ENCODE measurements at regions not wholly inside any gene's neighbourhood (a gene's known extent, or its start where the extent isn't known, plus 50 kb on each side); places are given as distances from the start of the nearest gene placed in this dataset.

DNA sequence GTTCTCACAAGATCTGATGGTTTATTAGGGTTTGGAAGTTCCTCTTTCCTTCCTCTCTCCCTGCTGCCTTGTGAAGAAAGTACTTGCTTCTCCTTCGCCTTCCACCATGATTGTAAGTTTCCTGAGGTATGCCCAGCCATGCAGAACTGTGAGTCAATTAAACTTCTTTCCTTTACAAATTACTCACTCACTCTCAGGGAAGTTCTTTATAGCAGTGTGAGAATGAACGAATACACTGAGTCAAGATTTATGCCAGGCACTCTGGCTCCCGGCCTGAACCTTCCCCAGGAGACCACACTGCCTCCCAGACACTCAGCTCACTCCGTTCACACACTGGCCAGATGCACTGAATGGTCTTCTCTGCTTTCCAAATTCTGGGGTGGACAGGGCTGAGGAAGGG lies 308.3 kb upstream of the AJAP1 start:
- CTCF ChIA-PET, result no interaction called here

DNA sequence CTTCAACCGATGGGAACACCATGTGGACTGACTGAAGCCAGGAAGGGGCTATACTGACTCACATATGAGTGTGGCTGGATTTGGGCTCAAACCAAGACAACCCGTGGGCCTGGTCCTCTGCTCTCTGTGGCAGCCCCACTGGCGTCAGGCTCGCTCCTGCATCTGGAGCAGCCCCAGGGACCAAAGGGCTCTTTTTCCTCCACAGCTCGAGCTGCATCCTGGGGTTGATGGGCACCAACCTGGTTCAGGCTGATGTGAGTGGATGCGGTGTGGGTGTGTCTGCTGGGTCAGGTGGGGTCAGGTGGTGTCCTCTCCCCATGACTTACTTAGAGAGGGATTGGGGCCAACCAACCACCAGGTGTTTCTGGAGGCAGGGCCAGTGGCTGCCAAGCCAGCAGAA lies 303.0 kb upstream of the AJAP1 start:
- Histone ChIP-seq H3K4me1 (ENCODE audit: control insufficient read depth, insufficient read depth, low read length) (no peaks in the 10 kb centered on the region), H3K36me3 (ENCODE audit: control insufficient read depth, insufficient read depth, low read length) (no peaks in the 10 kb centered on the region), H3K27ac (ENCODE audit: low read length) (no peak overlapping the region), H3K4me3 (ENCODE audit: low read depth in 2 of 2, low read length in 2 of 2) (no peak overlapping the region), H3K9me3 (ENCODE audit: control insufficient read depth, insufficient read depth, low read depth, low read length) (no peaks in the 10 kb centered on the region), H3K27me3 (ENCODE audit: control insufficient read depth, insufficient read depth, low read length) (no peaks in the 10 kb centered on the region; the same call in 1 of the 2 replicates)
- BruUV-seq (replicated peaks), result no TSS peak
- DNase-seq (ENCODE audit: low read depth, low spot score) (no peak), ATAC-seq (no peak)
- TF ChIP-seq, protein P1, sequence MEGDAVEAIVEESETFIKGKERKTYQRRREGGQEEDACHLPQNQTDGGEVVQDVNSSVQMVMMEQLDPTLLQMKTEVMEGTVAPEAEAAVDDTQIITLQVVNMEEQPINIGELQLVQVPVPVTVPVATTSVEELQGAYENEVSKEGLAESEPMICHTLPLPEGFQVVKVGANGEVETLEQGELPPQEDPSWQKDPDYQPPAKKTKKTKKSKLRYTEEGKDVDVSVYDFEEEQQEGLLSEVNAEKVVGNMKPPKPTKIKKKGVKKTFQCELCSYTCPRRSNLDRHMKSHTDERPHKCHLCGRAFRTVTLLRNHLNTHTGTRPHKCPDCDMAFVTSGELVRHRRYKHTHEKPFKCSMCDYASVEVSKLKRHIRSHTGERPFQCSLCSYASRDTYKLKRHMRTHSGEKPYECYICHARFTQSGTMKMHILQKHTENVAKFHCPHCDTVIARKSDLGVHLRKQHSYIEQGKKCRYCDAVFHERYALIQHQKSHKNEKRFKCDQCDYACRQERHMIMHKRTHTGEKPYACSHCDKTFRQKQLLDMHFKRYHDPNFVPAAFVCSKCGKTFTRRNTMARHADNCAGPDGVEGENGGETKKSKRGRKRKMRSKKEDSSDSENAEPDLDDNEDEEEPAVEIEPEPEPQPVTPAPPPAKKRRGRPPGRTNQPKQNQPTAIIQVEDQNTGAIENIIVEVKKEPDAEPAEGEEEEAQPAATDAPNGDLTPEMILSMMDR (IDR thresholded peaks at IDR 0.05), result no peak
- intact Hi-C loops (cut with micrococcal nuclease; ENCODE audit: unreplicated experiment), result no loop called here
- ChIA-PET CTCF (interaction anchor here (0.6 kb wide), 1 partner anchor 413 kb away, joined by 4 read pairs; no protein-coding TSS in a partner anchor), POLR2A (no interaction called here)
- in situ Hi-C loops (cut with HindIII; ENCODE audit: low pct_unique_long_range_greater_than_20kb, low sequenced_read_pairs), result no loop called here

More for the DNA sequence above, 308.3 kb upstream of the AJAP1 start:
- in situ Hi-C loops (cut with HindIII; ENCODE audit: low pct_unique_long_range_greater_than_20kb, low sequenced_read_pairs), result no loop called here
- Histone ChIP-seq H3K27me3 (ENCODE audit: control insufficient read depth, insufficient read depth, low read length) (no peaks in the 10 kb centered on the region), H3K4me1 (ENCODE audit: control insufficient read depth, insufficient read depth, low read length) (no peaks in the 10 kb centered on the region), H3K4me3 (ENCODE audit: low read depth in 2 of 2, low read length in 2 of 2) (no peak overlapping the region), H3K36me3 (ENCODE audit: control insufficient read depth, insufficient read depth, low read length) (no peaks in the 10 kb centered on the region), H3K9me3 (ENCODE audit: control insufficient read depth, insufficient read depth, low read depth, low read length) (no peaks in the 10 kb centered on the region), H3K27ac (ENCODE audit: low read length) (no peak overlapping the region)
- no peak for TF ChIP-seq REST (IDR thresholded peaks at IDR 0.05; ENCODE audit: insufficient read depth in 1 of 2, low read depth in 2 of 2, low read length in 1 of 2)
- TF ChIP-seq TCF7L2 (IDR thresholded peaks at IDR 0.05; ENCODE audit: low read depth, low read length), result no peak
- no peak for TF ChIP-seq SIN3A (IDR thresholded peaks at IDR 0.05; ENCODE audit: borderline replicate concordance, insufficient read depth, low read depth, low read length)
- no peak for TF ChIP-seq POLR2AphosphoS5 (IDR thresholded peaks at IDR 0.05; ENCODE audit: low read depth, low read length)
- TF ChIP-seq, protein P1 (IDR thresholded peaks at IDR 0.05), result no peak
- DNase-seq (ENCODE audit: low read depth, low spot score) (no peak), ATAC-seq (no peak)
- BruUV-seq (replicated peaks), result no TSS peak
- intact Hi-C loops (cut with micrococcal nuclease; ENCODE audit: unreplicated experiment), result no loop called here
- POLR2A ChIA-PET, result no interaction called here

Data from Panc1 (cell line).